Osteocyte (in vitro differentiated cells): ENCODE measurements at regions not wholly inside any gene's neighbourhood (a gene's known extent, or its start where the extent isn't known, plus 50 kb on each side); places are given as distances from the start of the nearest gene placed in this dataset.

ENCODE experiments used
- DNase-seq: peaks from one replicate; pipeline ENCODE4 v3.0.0; 2021; ENCODE audit warnings: mixed read lengths; ENCODE audit not compliant: unreplicated experiment; ENCODE audit errors: extremely low spot score
- H3K27ac Mint-ChIP-seq: one replicate; pipeline ENCODE4 v1.8.0; 2021; ENCODE audit warnings: mild to moderate bottlenecking, mixed read lengths; ENCODE audit not compliant: unreplicated experiment
- H3K27me3 Mint-ChIP-seq: one replicate; pipeline ENCODE4 v1.8.0; 2021; ENCODE audit warnings: mixed read lengths; ENCODE audit not compliant: unreplicated experiment
- H3K36me3 Mint-ChIP-seq: one replicate; pipeline ENCODE4 v1.8.0; 2021; ENCODE audit warnings: mixed read lengths; ENCODE audit not compliant: unreplicated experiment
- H3K4me1 Mint-ChIP-seq: one replicate; pipeline ENCODE4 v1.8.0; 2021; ENCODE audit warnings: mixed read lengths; ENCODE audit not compliant: unreplicated experiment
- H3K4me3 Mint-ChIP-seq: one replicate; pipeline ENCODE4 v1.8.0; 2021; ENCODE audit warnings: mild to moderate bottlenecking, moderate library complexity, mixed read lengths; ENCODE audit not compliant: unreplicated experiment
- H3K9me3 Mint-ChIP-seq: one replicate; pipeline ENCODE4 v1.8.0; 2021; ENCODE audit warnings: mixed read lengths; ENCODE audit not compliant: unreplicated experiment
- TF ChIP-seq, protein P1 (sequence below): fragments of 200-600 bp; sonication (generic); IDR thresholded peaks from 2 replicates; pipeline ENCODE4 v1.5.0; 2021; ENCODE audit warnings: antibody characterized with exemption, mild to moderate bottlenecking, moderate library complexity

DNA sequence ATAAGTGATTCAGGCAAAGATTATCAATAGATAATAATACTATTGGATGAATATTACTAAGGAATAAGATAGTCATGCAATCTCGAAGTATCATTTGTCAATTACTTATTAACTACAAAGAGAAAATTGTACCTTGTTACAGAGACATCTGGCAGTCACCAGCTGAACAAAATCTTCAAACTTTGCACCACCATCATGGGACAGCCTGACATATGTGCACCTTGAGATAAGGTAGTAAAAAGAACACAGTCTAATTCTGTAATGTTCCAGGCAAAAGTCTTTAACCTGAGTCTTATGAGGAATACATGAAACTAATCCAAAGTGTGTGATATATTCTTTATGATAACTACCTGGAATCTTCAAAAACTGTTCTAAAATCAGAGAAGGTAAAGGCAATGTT is 423.0 kb upstream of the ZNF608 start:
- Mint-ChIP-seq H3K9me3 (peaks cover 23% of the 10 kb centered on the region), H3K4me1 (no peaks in the 10 kb centered on the region), H3K4me3 (no peak overlapping the region), H3K27me3 (peaks cover 4% of the 10 kb centered on the region), H3K27ac (no peak overlapping the region), H3K36me3 (peaks cover 8% of the 10 kb centered on the region)
- no peak for DNase-seq
- TF ChIP-seq, protein P1, sequence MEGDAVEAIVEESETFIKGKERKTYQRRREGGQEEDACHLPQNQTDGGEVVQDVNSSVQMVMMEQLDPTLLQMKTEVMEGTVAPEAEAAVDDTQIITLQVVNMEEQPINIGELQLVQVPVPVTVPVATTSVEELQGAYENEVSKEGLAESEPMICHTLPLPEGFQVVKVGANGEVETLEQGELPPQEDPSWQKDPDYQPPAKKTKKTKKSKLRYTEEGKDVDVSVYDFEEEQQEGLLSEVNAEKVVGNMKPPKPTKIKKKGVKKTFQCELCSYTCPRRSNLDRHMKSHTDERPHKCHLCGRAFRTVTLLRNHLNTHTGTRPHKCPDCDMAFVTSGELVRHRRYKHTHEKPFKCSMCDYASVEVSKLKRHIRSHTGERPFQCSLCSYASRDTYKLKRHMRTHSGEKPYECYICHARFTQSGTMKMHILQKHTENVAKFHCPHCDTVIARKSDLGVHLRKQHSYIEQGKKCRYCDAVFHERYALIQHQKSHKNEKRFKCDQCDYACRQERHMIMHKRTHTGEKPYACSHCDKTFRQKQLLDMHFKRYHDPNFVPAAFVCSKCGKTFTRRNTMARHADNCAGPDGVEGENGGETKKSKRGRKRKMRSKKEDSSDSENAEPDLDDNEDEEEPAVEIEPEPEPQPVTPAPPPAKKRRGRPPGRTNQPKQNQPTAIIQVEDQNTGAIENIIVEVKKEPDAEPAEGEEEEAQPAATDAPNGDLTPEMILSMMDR: no peak

- Mint-ChIP-seq H3K27ac (no peak overlapping the region), H3K4me1 (no peaks in the 10 kb centered on the region), H3K27me3 (peaks cover 4% of the 10 kb centered on the region), H3K9me3 (peaks cover 13% of the 10 kb centered on the region), H3K36me3 (peaks cover 2% of the 10 kb centered on the region), H3K4me3 (no peak overlapping the region)
- TF ChIP-seq, protein P1: no peak
- DNase-seq: no peak
These were observed 425.2 kb upstream of the ZNF608 start for GRCh38 chr5:125171641-125172040.

- Mint-ChIP-seq H3K9me3 (peaks cover 7% of the 10 kb centered on the region), H3K27ac (no peak overlapping the region), H3K4me1 (no peaks in the 10 kb centered on the region), H3K36me3 (no peaks in the 10 kb centered on the region), H3K4me3 (no peak overlapping the region), H3K27me3 (peaks cover 3% of the 10 kb centered on the region)
- no peak for DNase-seq
- TF ChIP-seq, protein P1: no peak
These were observed 429.0 kb upstream of the ZNF608 start for GRCh38 chr5:125175348-125176004.

DNA sequence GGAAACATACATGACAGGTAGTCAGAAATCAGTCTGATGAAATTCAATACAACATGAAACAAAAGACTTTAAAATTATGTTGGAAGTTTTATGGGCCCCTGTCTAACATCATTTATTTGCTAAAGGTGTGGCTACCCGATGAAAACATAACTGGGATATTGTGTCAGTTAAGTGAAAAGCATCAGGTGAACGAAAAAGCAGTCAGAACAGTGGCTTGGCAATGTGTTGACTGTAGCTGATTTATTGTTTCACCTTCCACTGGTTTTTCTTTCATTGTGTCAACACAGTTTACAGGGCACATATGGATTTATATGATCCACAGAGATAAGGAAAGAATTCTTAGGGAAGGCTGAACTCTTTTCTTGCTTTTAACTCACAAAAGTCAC is 429.6 kb upstream of the ZNF608 start:
- H3K4me3 Mint-ChIP-seq: no peak overlapping the region
- H3K27ac Mint-ChIP-seq: no peak overlapping the region
- H3K4me1 Mint-ChIP-seq: no peaks in the 10 kb centered on the region
- no peaks in the 10 kb centered on the region for H3K36me3 Mint-ChIP-seq
- peaks cover 2% of the 10 kb centered on the region for H3K27me3 Mint-ChIP-seq
- TF ChIP-seq, protein P1: no peak
- DNase-seq: no peak
- peaks cover 7% of the 10 kb centered on the region for H3K9me3 Mint-ChIP-seq

DNA sequence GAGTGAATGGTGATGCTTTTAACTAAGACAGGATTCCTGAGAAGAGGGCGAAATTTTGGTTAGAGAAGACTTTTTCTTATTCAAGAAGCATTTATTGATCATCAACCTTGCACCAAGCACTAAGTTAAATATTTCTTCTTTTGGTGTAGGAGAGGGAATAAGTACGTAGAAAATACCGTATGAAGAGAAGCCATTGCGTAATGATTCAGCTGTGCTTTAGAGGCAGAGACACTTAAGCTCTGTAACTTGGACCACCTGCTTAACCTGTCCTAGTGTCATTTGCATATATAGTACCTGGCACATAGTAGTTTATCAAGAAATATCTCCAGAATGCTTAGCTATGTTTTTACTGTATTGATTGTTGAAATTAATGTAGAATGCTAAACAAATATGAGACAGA is 430.9 kb upstream of the ZNF608 start:
- DNase-seq: no peak
- no peaks in the 10 kb centered on the region for H3K27me3 Mint-ChIP-seq
- TF ChIP-seq, protein P1: no peak
- H3K9me3 Mint-ChIP-seq: peaks cover 7% of the 10 kb centered on the region
- H3K36me3 Mint-ChIP-seq: no peaks in the 10 kb centered on the region
- H3K27ac Mint-ChIP-seq: no peak overlapping the region
- no peak overlapping the region for H3K4me3 Mint-ChIP-seq
- no peaks in the 10 kb centered on the region for H3K4me1 Mint-ChIP-seq
